Right lung (tissue), 2 donors: ENCODE measurements at regions not wholly inside any gene's neighbourhood (a gene's known extent, or its start where the extent isn't known, plus 50 kb on each side); places are given as distances from the start of the nearest gene placed in this dataset.

ENCODE experiments used
- DNase-seq, 2 donors: peaks; one replicate each; pipeline ENCODE4 v3.0.0-alpha.2; 2013

DNA sequence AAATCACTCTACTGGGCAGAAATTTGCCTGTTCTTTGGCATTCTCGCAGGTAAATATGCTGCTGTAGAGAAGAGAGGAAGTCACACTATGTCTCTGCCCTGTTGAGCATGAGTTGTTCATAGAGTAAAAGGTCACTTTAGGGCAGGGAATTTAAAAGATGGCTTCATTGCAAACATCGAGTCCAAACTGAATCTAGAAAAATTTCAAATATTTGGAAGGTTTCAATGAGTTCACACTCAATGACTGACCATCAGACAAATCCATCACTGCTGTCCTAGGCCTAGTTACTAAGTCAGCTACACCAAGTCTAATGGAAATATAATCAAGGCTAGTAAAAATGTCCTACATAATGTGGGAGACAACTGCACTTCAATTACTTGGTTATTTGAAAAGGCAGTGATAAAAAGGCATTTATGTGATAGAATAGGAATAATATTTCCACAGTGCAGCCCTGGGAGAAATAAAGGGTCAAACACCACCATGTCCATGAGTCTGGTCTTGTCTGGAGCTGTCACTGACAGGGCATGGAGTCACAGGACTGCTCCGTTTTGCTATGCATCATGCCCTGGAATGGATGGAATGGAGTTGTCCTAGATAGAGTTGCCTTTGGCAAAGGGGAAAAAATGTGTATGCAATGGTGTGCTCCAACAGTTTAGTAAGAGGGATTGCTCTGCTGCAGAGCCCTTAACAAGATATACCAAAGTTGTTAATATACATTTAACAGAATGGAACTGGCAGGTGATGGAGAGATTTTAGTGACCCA is 218.5 kb upstream of the DAPK1 start:
- no peak for DNase-seq

DNA sequence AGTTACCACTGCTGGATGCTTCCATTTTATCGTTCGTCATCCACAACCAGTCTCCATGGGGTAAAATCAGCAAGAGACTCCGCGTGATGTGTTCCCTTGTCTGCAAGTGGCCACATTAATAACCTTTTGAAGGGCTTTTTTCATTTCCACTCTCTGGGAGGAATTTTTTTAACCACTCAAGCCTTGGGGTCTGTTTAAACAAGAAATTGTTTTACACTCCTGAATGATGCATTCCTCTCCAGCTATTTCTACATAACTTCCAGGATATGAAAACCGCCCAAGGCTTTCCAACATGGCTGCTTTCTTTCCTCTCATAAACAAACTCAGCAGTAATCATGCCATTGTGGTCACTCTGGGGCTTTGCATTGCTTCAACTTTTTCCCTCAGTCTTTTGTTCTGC is 217.2 kb upstream of the DAPK1 start:
- no peak for DNase-seq

DNA sequence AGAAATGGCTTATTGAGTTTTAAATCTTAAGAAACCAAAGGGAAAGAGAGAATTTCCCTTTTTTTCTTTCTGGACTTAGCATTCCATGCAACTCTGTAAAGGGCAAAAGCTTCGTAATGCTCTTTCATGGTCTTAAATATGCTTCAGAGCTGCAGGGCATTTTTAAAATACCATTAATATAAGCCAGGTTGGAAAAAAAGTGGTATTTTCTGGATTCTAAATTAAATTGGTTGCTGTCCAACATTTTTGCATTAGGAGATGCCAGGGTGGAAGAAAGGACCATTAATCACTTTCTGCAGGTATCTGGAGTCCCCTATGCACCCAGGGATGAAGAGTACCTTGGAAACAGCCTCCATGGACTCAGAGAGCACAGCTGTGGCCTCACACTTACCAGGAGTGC is 215.1 kb upstream of the DAPK1 start:
- DNase-seq = no peak

DNA sequence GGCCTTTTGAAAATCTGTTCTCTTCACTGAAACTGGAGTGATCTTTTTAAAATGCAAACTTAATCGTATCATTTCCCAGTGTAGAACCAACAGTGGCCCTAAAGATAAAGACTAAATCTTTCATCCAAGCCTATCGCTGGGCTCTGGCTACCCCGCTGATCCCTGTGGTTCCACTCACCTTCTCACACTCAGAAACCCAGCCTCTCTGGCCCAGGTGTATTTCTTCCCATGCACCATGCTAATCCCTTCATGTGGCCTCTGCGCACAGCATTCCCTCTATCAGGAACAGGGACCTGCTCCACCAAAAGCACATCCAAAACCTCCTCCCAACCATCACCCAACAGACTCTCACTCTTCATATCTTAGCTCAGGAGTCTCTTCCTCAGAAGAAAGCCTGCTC is 214.1 kb upstream of the DAPK1 start:
- DNase-seq = no peak

DNA sequence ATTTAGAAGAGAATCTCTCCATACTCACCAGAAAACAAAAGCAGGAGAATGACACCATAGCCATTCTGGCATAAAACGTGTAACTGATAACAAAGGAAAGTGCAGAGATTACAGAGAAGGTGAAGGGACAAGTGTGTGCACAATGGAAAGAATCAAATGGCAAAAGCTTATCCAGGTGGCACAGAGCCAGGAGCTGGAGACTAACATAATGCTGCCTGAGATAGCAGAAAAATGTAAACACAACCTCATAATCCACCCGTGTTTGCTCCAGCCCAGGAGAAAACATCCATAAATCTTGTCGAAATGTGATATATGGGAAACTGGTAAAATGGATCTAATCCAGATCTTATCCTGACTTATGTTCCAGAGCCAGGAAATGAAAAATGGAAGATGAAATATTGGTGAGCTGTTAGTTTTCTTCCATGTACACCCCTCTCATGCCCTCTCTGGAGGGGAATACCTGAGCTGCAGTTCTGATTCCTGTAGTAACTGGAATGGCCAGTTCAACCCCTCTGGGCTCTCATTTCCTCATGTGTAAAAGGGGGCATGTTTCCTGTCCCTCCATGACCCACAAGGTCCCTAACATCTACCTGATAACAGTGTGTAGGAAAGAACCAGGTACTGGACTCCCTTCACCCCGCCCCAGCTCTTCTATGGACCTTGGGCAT is 212.3 kb upstream of the DAPK1 start:
- no peak for DNase-seq

DNA sequence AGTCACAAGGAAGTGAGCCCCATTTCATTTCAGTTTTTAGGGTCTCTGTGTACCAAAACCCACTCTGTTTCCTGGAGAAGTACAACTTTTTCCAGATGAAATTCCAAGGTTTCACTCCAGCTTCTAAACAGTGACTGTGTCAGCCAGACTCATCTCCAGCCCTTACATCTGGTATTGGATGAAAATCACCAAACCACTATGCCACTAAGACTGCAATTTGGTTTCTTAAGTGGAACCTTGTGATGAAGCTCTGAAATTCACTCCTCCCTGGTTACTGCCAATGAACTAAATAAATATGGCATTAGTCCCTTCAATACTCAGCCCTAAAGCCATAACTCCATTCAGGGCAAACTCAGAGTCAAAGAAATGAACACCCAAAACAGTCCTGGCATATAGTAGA is 211.2 kb upstream of the DAPK1 start:
- DNase-seq = no peak

DNA sequence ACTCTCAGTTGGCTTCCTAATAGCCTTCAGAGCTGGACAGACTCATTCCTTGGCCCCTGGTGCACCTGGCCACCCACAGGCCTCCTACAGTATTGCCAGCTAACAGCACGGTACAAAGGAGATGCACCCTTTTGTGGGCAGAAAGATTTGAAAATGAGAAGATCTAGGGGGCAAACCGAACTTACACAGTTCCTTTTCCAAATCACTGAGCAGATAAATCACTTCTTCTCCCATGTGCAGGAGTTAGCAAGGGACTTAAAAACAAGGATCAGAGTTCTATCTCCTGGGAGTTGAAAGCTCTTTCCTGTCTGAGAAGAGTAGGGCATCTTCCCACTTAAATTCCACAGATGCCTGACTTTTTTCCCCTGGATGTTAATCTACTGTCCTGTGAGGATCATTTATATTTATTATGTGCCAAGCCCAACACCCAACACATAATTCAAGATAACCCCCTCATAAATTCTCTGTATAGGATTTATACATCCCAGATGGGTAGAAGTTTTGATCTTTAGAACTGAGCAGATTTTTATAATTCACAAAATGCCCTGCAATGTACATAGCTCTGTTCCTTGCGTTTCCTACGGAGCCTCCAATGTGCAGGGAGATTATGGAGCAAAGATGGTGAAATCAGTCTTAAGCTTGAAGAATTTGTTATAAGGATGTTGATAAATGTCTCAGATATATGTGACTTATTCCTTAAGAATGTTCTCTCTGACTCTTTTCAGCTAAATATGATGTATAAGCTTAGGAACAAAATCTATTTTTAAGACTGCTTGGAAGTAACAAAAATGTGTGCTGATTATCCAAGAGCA is 207.2 kb upstream of the DAPK1 start:
- no peak for DNase-seq

DNA sequence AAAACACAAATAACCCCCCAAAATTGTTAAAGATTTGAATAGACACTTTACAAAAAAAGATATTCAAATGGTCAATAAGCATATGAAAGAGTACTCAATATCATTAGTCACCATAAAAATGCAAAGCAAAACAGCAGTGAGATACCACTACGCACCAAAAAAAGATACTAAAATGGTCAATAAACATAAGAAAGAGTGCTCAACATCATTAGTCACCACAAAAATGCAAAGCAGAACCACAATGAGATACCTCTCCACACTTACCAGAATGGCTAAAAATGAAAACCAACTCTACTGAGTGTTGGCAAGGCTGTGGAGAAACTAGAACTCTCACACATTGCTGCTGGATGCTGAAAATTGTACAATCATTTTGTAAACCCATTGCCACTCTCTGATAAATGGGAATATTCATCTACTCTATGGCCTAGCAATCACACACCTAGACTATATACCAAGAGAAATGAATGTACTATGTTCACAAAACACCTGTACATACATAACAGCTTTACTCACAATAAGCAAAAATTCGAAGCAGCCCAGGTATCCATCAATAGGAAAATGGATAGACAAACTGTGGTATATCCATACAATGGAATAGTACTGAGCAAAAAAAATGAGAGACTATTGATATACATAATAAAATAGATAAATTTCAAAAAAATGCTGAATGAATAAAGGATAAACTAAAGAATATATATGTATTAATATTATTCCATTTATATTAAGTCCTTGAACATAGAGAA is 205.0 kb upstream of the DAPK1 start:
- DNase-seq = no peak

DNA sequence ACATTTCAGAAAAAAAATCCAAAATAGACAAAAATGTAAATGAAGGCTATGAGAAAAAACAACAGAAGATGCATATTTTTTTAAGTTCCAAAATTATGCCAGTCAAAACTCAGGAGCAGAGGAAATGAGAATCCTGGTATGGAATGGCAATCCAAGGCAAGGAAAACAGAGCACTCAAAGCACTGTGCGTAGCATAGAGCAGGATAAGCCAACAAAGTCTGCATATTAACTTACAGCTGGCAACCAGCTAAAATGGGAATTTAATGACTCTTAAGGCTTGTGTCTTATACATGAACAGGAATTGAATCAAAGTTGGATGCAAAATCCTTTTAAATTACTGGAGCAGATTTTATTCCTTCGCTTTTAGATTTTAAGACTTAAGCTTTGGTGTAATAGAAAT is 203.5 kb upstream of the DAPK1 start:
- DNase-seq = peak in 1 of 2 donors; percentile 42

DNA sequence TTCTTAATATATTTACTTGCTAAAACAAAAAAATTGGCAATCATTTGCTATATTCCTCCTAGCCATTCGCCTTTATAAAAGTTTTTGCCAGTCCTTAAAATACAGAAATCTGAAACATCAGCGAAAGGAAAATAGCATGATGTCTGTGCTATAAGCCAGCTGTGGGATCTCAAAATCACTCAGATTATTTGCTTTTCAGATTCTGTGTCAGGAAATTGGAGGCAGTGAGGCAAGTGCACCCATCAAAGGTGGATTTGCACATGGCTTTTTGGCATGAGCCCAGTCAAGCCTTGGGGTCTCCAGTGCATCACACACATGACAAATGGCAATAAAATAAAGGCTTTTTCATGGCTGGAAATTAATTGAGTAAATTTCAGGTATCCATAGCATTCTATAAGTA is 196.8 kb upstream of the DAPK1 start:
- peak; percentile 52 to 54 for DNase-seq

DNA sequence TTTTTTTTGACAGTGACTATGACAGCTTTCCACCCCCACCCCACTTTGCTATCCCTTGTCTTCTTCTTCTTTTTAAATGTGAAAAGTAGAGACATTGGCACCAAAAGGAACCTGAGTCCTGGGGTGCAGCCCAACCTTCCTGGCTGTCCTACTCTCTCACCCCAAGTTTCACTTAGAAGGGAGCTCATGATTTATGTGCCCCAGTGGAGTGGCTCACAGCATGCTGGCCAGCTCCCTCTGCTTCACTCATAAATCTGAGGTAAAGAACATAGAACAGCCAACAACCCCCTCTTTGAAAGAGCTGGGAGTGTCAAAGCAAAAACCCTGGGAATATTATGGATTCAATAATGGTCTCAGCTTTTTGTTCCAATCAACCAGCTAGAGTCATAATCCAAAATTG is 196.3 kb upstream of the DAPK1 start:
- DNase-seq = no peak

DNA sequence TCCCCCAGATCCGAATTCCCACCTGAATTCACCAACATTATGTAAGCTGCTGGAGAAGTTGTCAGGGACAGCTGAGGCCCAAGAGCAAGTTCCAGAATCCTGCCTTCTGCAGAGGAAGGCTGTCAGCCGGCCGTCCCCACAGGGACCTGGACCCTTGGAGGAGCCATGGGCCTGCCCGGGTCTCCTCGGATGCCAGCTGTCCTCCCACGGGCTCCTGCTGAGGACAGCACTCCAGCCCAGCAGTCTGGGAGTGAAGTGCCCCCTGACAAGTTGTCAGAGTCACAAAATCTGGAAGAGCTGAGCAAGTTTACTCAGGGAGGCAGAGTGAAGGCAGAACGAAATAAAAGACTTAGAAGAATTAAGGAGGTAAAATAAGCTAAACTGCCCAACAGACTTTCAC is 192.5 kb upstream of the DAPK1 start:
- no peak for DNase-seq

DNA sequence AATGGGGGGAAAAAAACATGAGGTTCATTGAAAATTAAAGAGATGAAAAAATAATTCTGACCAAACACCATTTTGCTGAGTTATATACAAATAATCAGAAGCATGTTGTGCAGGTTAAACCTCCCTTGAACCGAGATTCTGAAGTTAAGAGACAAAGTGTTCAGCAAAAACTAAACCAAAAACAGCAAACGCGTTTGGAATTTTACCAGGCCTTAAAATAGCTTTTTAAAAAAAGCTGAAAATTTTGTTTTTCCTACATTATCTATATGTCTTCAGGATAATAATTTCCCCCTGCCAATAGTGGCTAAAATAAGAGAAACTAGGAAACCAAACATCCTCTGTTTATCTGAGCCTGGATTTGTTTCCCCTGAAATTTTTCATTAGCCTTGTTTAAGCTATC is 191.7 kb upstream of the DAPK1 start:
- no peak for DNase-seq

DNA sequence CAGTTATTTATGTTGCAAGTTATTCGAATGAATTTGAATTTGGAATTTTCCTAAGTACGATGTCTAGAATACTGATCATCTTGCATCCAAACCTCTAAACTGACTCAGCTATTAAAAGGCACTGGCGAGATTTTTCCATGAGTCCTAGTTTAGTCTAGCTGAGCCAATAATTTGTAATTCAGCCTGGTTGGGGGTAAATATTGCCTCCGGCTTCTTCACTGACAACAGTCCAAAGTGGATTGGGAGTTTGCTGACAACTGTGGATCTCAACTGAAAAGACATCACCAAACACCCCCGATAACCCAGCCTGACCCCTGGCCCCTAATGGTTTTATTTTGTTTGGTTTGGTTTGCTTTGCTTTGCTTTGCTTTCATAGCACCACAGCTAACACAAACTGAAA is 189.8 kb upstream of the DAPK1 start:
- peak; percentile 28 to 34 for DNase-seq

DNA sequence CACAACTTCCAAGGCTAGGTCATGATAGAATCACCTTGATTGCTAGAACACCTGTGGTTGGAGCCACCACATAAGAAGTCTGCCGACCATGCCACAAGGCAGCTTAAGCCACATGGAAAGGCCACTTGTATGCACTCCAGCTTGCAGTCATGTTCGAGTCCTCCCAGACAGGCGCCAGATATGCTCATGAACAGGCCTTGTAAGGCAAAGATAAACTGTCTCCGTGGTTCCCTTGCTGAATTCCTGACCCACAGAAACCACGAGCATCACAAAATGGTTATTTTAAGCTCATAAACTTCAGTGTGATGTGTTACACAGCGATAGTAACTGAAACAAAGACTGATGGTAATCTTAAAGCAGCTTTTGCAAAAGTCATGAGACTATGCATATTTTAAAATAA is 188.4 kb upstream of the DAPK1 start:
- no peak for DNase-seq

DNA sequence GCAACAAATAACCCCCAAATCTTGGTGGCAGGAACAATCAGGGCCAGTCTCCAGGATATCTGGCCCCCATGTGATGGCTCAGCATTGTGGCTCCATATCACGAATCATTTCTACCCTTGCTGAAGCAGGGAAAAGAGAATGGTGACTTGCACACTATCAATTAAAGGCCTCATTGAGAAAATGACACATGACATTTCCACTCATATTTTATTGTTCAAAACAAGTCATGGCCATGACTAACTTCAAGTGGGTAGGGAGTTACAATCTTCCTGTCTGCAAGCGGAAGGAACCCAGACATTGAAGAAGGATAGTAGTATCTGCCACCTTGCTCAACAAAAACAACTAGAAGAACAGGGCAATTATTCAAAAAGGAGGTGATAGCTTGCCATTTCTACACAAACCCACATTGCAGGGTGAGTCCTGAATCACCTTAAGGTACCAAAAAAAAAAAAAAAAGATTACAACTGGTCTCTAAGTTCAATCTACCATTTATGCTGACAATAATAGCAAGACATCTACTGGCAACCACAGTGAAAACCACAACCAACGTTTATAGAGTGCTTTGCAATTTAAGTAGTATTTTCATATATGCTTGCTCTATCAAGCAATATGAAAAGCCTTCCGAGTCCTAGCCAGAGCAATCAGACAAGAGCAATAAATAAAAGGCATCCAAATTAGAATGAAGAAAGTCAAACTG is 186.7 kb upstream of the DAPK1 start:
- DNase-seq = no peak

DNA sequence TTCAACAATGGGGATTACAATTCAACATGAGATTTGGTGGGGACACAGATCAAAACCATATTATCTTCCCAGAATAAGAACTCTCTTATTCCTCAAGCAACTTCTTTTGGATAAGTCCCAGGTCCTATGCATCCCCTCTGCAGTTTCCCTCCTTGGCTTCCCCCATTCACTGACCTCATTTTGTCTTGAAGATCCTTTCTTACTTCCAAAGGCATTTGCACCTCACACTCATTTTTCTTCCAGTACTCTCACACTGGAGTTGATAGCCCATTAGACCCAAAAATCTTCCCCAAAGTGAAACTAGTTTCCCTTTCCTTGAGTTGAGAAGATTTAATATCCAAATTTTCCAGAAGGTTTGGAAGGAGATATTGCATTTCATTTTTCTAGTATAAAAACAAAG is 178.0 kb upstream of the DAPK1 start:
- no peak for DNase-seq

DNA sequence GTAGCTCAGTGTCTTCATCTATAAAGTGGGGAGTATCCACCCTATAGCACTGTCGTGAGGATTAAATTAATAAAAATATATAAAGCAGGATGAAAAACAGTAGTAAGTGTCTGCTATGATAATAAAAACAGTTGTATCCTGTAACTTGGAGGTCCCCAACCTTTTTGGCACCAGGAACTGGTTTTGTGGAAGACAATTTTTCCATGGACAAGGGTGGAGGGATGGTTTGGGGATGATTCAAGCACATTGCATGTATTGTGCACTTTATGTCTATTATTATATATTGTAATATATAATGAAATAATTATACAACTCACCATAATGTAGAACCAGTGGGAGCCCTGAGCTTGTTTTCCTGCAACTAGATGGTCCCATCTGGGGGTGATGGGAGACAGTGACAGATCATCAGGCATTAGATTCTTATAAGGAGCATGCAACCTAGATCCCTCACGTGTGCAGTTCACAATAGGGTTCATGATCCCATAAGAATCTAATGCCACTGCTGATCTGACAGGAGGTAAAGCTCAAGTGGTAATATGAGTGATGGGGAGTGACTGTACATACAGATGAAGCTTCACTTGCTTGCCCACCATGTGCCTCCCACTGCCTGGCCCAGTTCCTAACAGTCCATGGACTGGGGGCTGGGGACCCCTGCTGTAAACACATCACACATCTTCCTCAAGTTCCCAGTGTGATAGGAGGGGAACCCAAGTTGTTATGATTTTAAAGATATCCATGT is 177.4 kb upstream of the DAPK1 start:
- DNase-seq = no peak

DNA sequence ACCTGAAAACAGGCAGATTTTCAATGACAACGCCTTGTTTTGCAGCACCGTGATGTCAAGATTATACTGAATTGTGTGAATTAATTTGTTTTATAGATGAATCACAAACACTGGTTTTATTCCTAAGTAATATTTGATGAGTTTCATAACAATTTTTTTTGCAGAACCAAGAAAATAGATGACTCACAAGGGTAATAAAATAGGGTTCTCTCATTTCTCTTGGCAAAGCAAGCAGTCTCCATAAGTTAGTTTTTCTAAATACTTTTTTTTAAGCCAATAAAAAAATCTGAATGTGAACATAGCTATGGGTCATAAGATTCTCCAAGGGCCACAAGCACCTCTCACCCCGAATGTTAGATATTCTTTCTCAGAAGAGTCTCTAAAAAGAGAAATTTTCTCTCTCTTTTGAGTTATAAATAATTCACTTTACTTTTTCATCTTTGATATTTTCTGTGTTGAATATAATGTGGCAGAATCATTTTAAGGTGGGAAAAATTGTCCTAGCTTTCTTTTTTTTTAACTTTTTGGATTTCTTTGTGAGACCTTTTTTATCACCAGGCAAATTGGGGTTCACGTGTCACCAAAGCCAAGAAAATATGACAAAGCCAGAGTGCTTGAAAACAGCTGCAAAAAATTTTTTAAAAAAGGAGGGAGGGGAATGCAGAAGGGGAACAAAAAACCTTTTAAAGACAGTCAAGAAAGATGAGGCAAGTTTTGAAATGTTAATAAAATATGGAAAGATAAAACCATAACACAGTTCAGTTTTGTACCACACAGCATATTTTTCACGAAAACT is 174.6 kb upstream of the DAPK1 start:
- DNase-seq = no peak

DNA sequence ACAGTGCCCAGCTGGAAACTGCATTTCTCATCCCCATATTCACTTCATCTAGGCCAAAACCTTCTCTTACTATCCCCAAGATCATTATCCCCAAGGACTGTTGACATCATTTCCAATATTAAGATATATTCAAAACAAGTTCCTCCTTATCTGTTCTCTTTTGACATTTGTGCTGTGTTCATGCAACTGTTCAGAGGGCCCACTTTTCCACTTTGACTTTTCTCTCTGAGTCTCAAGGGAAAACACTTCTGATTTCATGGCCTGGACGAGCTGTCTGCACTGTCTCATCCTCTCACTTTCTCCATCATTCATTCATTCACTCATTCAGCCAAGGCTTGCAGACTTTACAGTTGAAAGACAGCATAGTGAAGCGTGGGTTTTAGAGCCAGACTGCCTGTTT is 173.7 kb upstream of the DAPK1 start:
- no peak for DNase-seq
